ENCODE measurements at regions not wholly inside any gene's neighbourhood (a gene's known extent, or its start where the extent isn't known, plus 50 kb on each side); places are given as distances from the start of the nearest gene placed in this dataset.

DNA sequence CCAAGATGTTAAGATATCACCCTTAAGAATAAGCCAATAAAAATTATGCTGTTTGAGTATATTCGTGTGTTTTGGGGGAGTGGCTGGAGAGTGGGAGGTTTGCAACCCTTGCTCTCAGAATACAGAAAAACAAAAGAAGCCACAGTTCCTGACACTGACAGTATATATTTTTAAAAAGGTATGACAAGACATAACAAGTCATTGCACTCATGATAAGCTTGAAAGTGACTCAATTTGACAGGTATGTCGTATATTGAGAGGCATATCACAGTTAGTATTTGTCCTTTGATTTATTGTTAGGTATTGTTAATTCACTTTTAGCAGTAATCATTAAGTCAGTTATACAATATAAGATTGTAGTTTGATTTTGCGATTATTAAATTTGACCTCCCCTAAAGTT is 73.1 kb upstream of the TSC22D2 start:
- TF ChIP-seq EZH2phosphoT487 (IDR thresholded peaks at IDR 0.05; ENCODE audit: borderline replicate concordance, low read length) (no peak), EZH2 (IDR thresholded peaks at IDR 0.05; ENCODE audit: low read length, unreplicated experiment) (no peak)
- TF ChIP-seq, protein P1, sequence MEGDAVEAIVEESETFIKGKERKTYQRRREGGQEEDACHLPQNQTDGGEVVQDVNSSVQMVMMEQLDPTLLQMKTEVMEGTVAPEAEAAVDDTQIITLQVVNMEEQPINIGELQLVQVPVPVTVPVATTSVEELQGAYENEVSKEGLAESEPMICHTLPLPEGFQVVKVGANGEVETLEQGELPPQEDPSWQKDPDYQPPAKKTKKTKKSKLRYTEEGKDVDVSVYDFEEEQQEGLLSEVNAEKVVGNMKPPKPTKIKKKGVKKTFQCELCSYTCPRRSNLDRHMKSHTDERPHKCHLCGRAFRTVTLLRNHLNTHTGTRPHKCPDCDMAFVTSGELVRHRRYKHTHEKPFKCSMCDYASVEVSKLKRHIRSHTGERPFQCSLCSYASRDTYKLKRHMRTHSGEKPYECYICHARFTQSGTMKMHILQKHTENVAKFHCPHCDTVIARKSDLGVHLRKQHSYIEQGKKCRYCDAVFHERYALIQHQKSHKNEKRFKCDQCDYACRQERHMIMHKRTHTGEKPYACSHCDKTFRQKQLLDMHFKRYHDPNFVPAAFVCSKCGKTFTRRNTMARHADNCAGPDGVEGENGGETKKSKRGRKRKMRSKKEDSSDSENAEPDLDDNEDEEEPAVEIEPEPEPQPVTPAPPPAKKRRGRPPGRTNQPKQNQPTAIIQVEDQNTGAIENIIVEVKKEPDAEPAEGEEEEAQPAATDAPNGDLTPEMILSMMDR (conservative IDR thresholded peaks at IDR 0.05; ENCODE audit: low read depth, low read length), result no peak
